Body of pancreas (tissue), 4 donors: ENCODE measurements at regions not wholly inside any gene's neighbourhood (a gene's known extent, or its start where the extent isn't known, plus 50 kb on each side); places are given as distances from the start of the nearest gene placed in this dataset.

ENCODE experiments used
- POLR2A ChIP-seq, 3 donors: fragments of 450-650 bp; IDR thresholded peaks; one replicate each; pipeline ENCODE4 v1.6.1; 2016; ENCODE audit warnings: antibody characterized with exemption in 3 of 3, mild to moderate bottlenecking in 2 of 3
- TF ChIP-seq, protein P1 (sequence below), 7 experiments: fragments of 450-650 bp in 4 of 7; fragments of 200-600 bp in 3 of 7; sonication (generic) in 3 of 7; IDR thresholded peaks; one replicate each; pipeline ENCODE4 v1.5.1; 2016 to 2019; ENCODE audit warnings: antibody characterized with exemption in 7 of 7

DNA sequence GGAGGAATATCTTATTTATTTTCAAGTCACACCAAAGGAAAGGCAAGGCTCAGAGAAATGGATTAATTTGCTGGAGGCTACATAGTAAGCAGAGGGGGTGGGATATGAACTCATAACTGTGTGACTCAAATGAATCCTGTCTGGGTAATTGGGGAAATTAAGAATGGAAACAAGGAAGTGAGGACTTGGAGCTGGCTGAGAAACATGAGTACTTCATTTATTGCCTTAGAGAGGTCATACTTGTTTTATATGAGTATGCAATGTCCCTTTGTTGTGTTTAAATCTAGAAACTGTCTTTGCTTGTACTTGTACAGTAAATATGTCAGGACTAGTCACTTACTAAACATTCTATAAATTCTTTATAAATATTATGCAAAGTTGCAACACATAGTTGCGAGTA, 2166.7 kb upstream of the PIK3C3 start:
- TF ChIP-seq, protein P1, sequence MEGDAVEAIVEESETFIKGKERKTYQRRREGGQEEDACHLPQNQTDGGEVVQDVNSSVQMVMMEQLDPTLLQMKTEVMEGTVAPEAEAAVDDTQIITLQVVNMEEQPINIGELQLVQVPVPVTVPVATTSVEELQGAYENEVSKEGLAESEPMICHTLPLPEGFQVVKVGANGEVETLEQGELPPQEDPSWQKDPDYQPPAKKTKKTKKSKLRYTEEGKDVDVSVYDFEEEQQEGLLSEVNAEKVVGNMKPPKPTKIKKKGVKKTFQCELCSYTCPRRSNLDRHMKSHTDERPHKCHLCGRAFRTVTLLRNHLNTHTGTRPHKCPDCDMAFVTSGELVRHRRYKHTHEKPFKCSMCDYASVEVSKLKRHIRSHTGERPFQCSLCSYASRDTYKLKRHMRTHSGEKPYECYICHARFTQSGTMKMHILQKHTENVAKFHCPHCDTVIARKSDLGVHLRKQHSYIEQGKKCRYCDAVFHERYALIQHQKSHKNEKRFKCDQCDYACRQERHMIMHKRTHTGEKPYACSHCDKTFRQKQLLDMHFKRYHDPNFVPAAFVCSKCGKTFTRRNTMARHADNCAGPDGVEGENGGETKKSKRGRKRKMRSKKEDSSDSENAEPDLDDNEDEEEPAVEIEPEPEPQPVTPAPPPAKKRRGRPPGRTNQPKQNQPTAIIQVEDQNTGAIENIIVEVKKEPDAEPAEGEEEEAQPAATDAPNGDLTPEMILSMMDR (IDR thresholded peaks at IDR 0.05) = no peak
- TF ChIP-seq POLR2A (IDR thresholded peaks at IDR 0.05) = no peak
